Progenitor cell of endocrine pancreas (in vitro differentiated cells): ENCODE measurements at regions not wholly inside any gene's neighbourhood (a gene's known extent, or its start where the extent isn't known, plus 50 kb on each side); places are given as distances from the start of the nearest gene placed in this dataset.

ENCODE experiments used
- DNase-seq: peaks from one replicate; pipeline ENCODE4 v3.0.0; 2021; ENCODE audit warnings: low spot score; ENCODE audit not compliant: unreplicated experiment
- H3K27ac Mint-ChIP-seq: 2 replicates; pipeline ENCODE4 v1.8.0; 2021; ENCODE audit warnings: mild to moderate bottlenecking, moderate library complexity, mixed read lengths
- H3K27me3 Mint-ChIP-seq: 2 replicates; pipeline ENCODE4 v1.8.0; 2021; ENCODE audit warnings: mixed read lengths
- H3K36me3 Mint-ChIP-seq: 2 replicates; pipeline ENCODE4 v1.8.0; 2022; ENCODE audit warnings: mixed read lengths; ENCODE audit not compliant: insufficient read depth
- H3K4me1 Mint-ChIP-seq: 2 replicates; pipeline ENCODE4 v1.8.0; 2021; ENCODE audit warnings: low read depth, mixed read lengths
- H3K4me3 Mint-ChIP-seq: 2 replicates; pipeline ENCODE4 v1.8.0; 2021; ENCODE audit warnings: low read depth, mild to moderate bottlenecking, moderate library complexity, mixed read lengths
- H3K9me3 Mint-ChIP-seq: 2 replicates; pipeline ENCODE4 v1.8.0; 2021; ENCODE audit warnings: low read depth, mixed read lengths
- TF ChIP-seq, protein P1 (sequence below): fragments of 200-600 bp; sonication (generic); IDR thresholded peaks from one replicate; pipeline ENCODE4 v1.5.0; 2021; ENCODE audit warnings: antibody characterized with exemption, mild to moderate bottlenecking; ENCODE audit not compliant: unreplicated experiment

DNA sequence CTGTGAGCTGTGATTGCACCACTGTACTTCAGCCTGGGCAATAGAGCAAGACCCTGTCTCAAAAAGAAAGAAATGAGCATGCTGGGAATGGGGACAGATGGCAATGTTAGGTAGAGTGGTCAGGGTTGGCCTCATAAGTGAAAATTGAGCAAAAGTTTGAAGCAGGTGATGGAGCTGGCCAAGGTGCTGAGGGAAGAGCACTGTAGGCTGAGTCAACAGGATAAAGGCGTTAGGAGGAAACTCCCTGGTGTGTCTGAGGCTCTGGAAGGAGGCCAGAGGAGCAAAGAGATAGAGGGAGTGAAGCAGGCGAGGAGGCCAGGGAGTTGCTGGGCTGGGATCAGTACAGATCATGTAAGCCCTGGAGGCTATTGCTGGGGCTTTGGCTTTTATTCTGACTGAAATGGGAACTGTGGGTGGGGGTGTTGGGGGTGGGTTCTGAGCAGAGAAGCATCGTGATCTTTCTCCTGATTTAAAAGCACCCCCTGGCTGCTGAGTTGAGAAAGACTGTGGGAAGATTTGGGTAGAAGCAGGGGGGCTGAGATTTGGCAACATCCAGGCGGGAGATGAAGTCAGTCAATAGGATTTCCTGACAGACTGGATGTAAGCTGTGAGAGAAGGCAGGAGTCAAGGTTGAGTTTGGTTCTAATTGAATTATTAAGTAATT, 52.5 kb upstream of the VKORC1L1 start:
- H3K27me3 Mint-ChIP-seq = peaks cover 2% of the 10 kb centered on the region
- H3K9me3 Mint-ChIP-seq = no peaks in the 10 kb centered on the region
- H3K36me3 Mint-ChIP-seq = no peaks in the 10 kb centered on the region
- DNase-seq = no peak
- no peak overlapping the region for H3K27ac Mint-ChIP-seq
- no peaks in the 10 kb centered on the region for H3K4me1 Mint-ChIP-seq
- TF ChIP-seq, protein P1, sequence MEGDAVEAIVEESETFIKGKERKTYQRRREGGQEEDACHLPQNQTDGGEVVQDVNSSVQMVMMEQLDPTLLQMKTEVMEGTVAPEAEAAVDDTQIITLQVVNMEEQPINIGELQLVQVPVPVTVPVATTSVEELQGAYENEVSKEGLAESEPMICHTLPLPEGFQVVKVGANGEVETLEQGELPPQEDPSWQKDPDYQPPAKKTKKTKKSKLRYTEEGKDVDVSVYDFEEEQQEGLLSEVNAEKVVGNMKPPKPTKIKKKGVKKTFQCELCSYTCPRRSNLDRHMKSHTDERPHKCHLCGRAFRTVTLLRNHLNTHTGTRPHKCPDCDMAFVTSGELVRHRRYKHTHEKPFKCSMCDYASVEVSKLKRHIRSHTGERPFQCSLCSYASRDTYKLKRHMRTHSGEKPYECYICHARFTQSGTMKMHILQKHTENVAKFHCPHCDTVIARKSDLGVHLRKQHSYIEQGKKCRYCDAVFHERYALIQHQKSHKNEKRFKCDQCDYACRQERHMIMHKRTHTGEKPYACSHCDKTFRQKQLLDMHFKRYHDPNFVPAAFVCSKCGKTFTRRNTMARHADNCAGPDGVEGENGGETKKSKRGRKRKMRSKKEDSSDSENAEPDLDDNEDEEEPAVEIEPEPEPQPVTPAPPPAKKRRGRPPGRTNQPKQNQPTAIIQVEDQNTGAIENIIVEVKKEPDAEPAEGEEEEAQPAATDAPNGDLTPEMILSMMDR = no peak
- no peak overlapping the region for H3K4me3 Mint-ChIP-seq
